Neural crest cell (in vitro differentiated cells): ENCODE measurements at regions not wholly inside any gene's neighbourhood (a gene's known extent, or its start where the extent isn't known, plus 50 kb on each side); places are given as distances from the start of the nearest gene placed in this dataset.

Source experiments
- DNase-seq: peaks from one replicate; pipeline ENCODE4 v3.0.0; 2021; ENCODE audit warnings: low read depth, mixed read lengths, low spot score
- H3K27ac Mint-ChIP-seq: one replicate; pipeline ENCODE4 v1.8.0; 2021; ENCODE audit warnings: mild to moderate bottlenecking, mixed read lengths; ENCODE audit not compliant: unreplicated experiment
- H3K27me3 Mint-ChIP-seq: 2 replicates; pipeline ENCODE4 v1.8.0; 2021; ENCODE audit warnings: low read depth, mild to moderate bottlenecking, mixed read lengths
- H3K36me3 Mint-ChIP-seq: 2 replicates; pipeline ENCODE4 v1.8.0; 2021; ENCODE audit warnings: low read depth, mild to moderate bottlenecking, mixed read lengths
- H3K4me1 Mint-ChIP-seq: 2 replicates; pipeline ENCODE4 v1.8.0; 2021; ENCODE audit warnings: mixed read lengths
- H3K4me3 Mint-ChIP-seq: one replicate; pipeline ENCODE4 v1.8.0; 2021; ENCODE audit warnings: mild to moderate bottlenecking, mixed read lengths
- H3K9me3 Mint-ChIP-seq: 2 replicates; pipeline ENCODE4 v1.8.0; 2021; ENCODE audit warnings: mixed read lengths
- CTCF ChIP-seq: fragments of 200-600 bp; sonication (generic); conservative IDR thresholded peaks from 2 replicates; pipeline ENCODE4 v1.5.0; 2021; ENCODE audit warnings: antibody characterized with exemption, mild to moderate bottlenecking

DNA sequence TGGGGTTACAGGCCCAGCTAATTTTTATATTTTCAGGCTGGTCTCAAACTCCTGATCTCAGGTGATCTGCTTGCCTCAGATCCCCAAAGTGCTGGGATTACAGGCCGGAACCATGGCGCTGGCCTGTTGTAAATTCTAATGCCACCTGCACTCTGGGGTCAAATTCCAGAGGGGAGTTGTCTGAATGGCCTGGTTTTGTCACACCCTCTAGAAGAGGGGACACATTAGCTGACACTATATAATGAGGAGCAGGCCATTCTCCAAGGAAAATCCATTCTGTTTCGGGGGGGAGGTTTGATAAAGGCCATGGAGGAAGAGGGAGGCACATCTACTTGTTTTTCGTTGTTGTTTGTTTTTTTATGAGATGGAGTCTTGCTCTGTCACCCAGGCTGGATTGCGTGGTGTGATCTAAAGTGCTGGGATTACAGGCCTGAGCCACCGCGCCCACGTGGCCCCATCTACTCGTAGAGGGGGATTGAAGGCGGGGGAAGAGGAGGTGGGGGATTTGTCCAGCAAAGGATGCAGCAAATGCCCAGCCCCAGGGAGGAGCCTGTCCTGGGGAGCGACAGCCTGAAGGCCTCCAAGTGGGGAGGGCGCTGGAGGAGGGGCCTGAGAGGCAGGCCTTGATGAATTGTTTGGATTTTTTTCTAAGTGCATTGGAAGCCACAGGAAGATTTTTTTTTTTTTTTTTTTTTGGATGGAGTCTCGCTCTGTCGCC lies 78.4 kb upstream of the SLC45A1 start:
- no peak for TF ChIP-seq CTCF
- no peaks in the 10 kb centered on the region for H3K9me3 Mint-ChIP-seq
- H3K4me3 Mint-ChIP-seq, result peak overlapping the region; percentile 0
- no peak for DNase-seq
- peaks cover 18% of the 10 kb centered on the region for H3K4me1 Mint-ChIP-seq
- H3K27me3 Mint-ChIP-seq, result no peaks in the 10 kb centered on the region
- peak overlapping the region; percentile 71 for H3K27ac Mint-ChIP-seq
- no peaks in the 10 kb centered on the region for H3K36me3 Mint-ChIP-seq

- H3K4me3 Mint-ChIP-seq, result no peak overlapping the region
- DNase-seq, result no peak
- H3K27ac Mint-ChIP-seq, result no peak overlapping the region
- H3K27me3 Mint-ChIP-seq, result no peaks in the 10 kb centered on the region
- H3K4me1 Mint-ChIP-seq, result peaks cover 18% of the 10 kb centered on the region
- H3K36me3 Mint-ChIP-seq, result no peaks in the 10 kb centered on the region
- no peaks in the 10 kb centered on the region for H3K9me3 Mint-ChIP-seq
- no peak for TF ChIP-seq CTCF
These were observed 78.9 kb upstream of the SLC45A1 start for GRCh38 chr1:8239039-8239305.

GRCh38 chr1:8238141-8239038 lies 79.5 kb upstream of the SLC45A1 start:
- H3K9me3 Mint-ChIP-seq, result no peaks in the 10 kb centered on the region
- no peaks in the 10 kb centered on the region for H3K27me3 Mint-ChIP-seq
- H3K27ac Mint-ChIP-seq, result no peak overlapping the region

GRCh38 chr1:8232036-8232757 lies 85.7 kb upstream of the SLC45A1 start:
- Mint-ChIP-seq H3K4me3 (no peak overlapping the region), H3K4me1 (peaks cover 10% of the 10 kb centered on the region), H3K27me3 (no peaks in the 10 kb centered on the region), H3K36me3 (peaks cover 1% of the 10 kb centered on the region), H3K27ac (peak overlapping the region; percentile 59), H3K9me3 (peaks cover 4% of the 10 kb centered on the region)
- DNase-seq, result no peak
- no peak for TF ChIP-seq CTCF

More at GRCh38 chr1:8238141-8239038, 79.5 kb upstream of the SLC45A1 start:
- H3K4me1 Mint-ChIP-seq, result peaks cover 18% of the 10 kb centered on the region
- no peak for TF ChIP-seq CTCF
- H3K36me3 Mint-ChIP-seq, result no peaks in the 10 kb centered on the region
- DNase-seq, result no peak
- no peak overlapping the region for H3K4me3 Mint-ChIP-seq

GRCh38 chr1:8230292-8230621 lies 87.7 kb upstream of the SLC45A1 start:
- no peak overlapping the region for H3K4me3 Mint-ChIP-seq
- H3K27ac Mint-ChIP-seq, result no peak overlapping the region
- DNase-seq, result no peak
- peaks cover 10% of the 10 kb centered on the region for H3K4me1 Mint-ChIP-seq
- H3K36me3 Mint-ChIP-seq, result peaks cover 3% of the 10 kb centered on the region
- H3K9me3 Mint-ChIP-seq, result peaks cover 6% of the 10 kb centered on the region
- no peaks in the 10 kb centered on the region for H3K27me3 Mint-ChIP-seq
- TF ChIP-seq CTCF, result no peak
